ENCODE measurements at regions not wholly inside any gene's neighbourhood (a gene's known extent, or its start where the extent isn't known, plus 50 kb on each side); places are given as distances from the start of the nearest gene placed in this dataset.
A peak's percentile ranks its signal among the peaks of the same experiment; 100 is the strongest.
"Not testable (repeated sequence)": the region's sequence is repeated elsewhere in the genome, so short reads cannot be mapped to it uniquely, and the experiment has no call there.

GRCh38 chrX:125678258-125678657 lies 358.6 kb downstream of the TEX13C start:
- H3K36me3 Mint-ChIP-seq (ENCODE audit: low read depth) = no peaks in the 10 kb centered on the region
- intact Hi-C loops (cut with micrococcal nuclease) = no loop called here
- no peak for DNase-seq
- no peaks in the 10 kb centered on the region for H3K27me3 Mint-ChIP-seq
- H3K27ac Mint-ChIP-seq = no peak overlapping the region
- no peak for ATAC-seq (ENCODE audit: low read depth)
- H3K9me3 Mint-ChIP-seq = peaks cover 6% of the 10 kb centered on the region
- CTCF ChIA-PET = no interaction called here
- H3K4me1 Mint-ChIP-seq = peaks cover 23% of the 10 kb centered on the region
- no peak for TF ChIP-seq CTCF (IDR thresholded peaks at IDR 0.05)
- H3K4me3 Mint-ChIP-seq = no peak overlapping the region
- POLR2A ChIA-PET = no interaction called here

- no peak for TF ChIP-seq CTCF (IDR thresholded peaks at IDR 0.05)
- DNase-seq = no peak
- peaks cover 24% of the 10 kb centered on the region for H3K4me1 Mint-ChIP-seq
- H3K36me3 Mint-ChIP-seq (ENCODE audit: low read depth) = no peaks in the 10 kb centered on the region
- intact Hi-C loops (cut with micrococcal nuclease) = no loop called here
- POLR2A ChIA-PET = no interaction called here
- H3K4me3 Mint-ChIP-seq = no peak overlapping the region
- peaks cover 6% of the 10 kb centered on the region for H3K9me3 Mint-ChIP-seq
- H3K27me3 Mint-ChIP-seq = no peaks in the 10 kb centered on the region
- CTCF ChIA-PET = no interaction called here
- no peak overlapping the region for H3K27ac Mint-ChIP-seq
- no peak for ATAC-seq (ENCODE audit: low read depth)
These were observed 360.7 kb downstream of the TEX13C start for GRCh38 chrX:125680366-125680765.

GRCh38 chrX:125681058-125681457 lies 361.4 kb downstream of the TEX13C start:
- peaks cover 24% of the 10 kb centered on the region for H3K4me1 Mint-ChIP-seq

GRCh38 chrX:125681507-125681906 lies 361.8 kb downstream of the TEX13C start:
- H3K36me3 Mint-ChIP-seq (ENCODE audit: low read depth) = no peaks in the 10 kb centered on the region
- intact Hi-C loops (cut with micrococcal nuclease) = no loop called here
- H3K27me3 Mint-ChIP-seq = no peaks in the 10 kb centered on the region
- CTCF ChIA-PET = no interaction called here
- ATAC-seq (ENCODE audit: low read depth) (peak; percentile 84), DNase-seq (no peak)
- H3K9me3 Mint-ChIP-seq = peaks cover 6% of the 10 kb centered on the region
- H3K4me1 Mint-ChIP-seq = peaks cover 24% of the 10 kb centered on the region
- peak overlapping the region; percentile 75 for H3K27ac Mint-ChIP-seq
- POLR2A ChIA-PET = no interaction called here
- peak overlapping the region; percentile 50 for H3K4me3 Mint-ChIP-seq
- TF ChIP-seq CTCF (IDR thresholded peaks at IDR 0.05) = no peak

More at GRCh38 chrX:125681058-125681457, 361.4 kb downstream of the TEX13C start:
- CTCF ChIA-PET = no interaction called here
- intact Hi-C loops (cut with micrococcal nuclease) = no loop called here
- TF ChIP-seq CTCF (IDR thresholded peaks at IDR 0.05) = no peak
- POLR2A ChIA-PET = no interaction called here
- Mint-ChIP-seq H3K4me3 (peak overlapping the region; percentile 50), H3K9me3 (peaks cover 6% of the 10 kb centered on the region), H3K36me3 (ENCODE audit: low read depth) (no peaks in the 10 kb centered on the region), H3K27me3 (no peaks in the 10 kb centered on the region), H3K27ac (peak overlapping the region; percentile 75)
- ATAC-seq (ENCODE audit: low read depth) = no peak
- no peak for DNase-seq

GRCh38 chrX:125690522-125690921 lies 370.9 kb downstream of the TEX13C start:
- H3K36me3 Mint-ChIP-seq (ENCODE audit: low read depth); H3K27me3 Mint-ChIP-seq; intact Hi-C loops (cut with micrococcal nuclease); H3K4me1 Mint-ChIP-seq; H3K27ac Mint-ChIP-seq; H3K4me3 Mint-ChIP-seq; ATAC-seq (ENCODE audit: low read depth); DNase-seq; CTCF ChIA-PET; H3K9me3 Mint-ChIP-seq; POLR2A ChIA-PET: not testable (repeated sequence)

GRCh38 chrX:125694171-125694570 lies 374.5 kb downstream of the TEX13C start:
- H3K9me3 Mint-ChIP-seq = no peaks in the 10 kb centered on the region
- DNase-seq (no peak), ATAC-seq (ENCODE audit: low read depth) (no peak)
- no peaks in the 10 kb centered on the region for H3K36me3 Mint-ChIP-seq (ENCODE audit: low read depth)
- TF ChIP-seq CTCF (IDR thresholded peaks at IDR 0.05) = no peak
- H3K4me3 Mint-ChIP-seq = no peak overlapping the region
- no peaks in the 10 kb centered on the region for H3K4me1 Mint-ChIP-seq
- ChIA-PET CTCF (no interaction called here), POLR2A (no interaction called here)
- H3K27ac Mint-ChIP-seq = no peak overlapping the region
- intact Hi-C loops (cut with micrococcal nuclease) = no loop called here
- no peaks in the 10 kb centered on the region for H3K27me3 Mint-ChIP-seq
